GM18520 (cell line): ENCODE measurements at regions not wholly inside any gene's neighbourhood (a gene's known extent, or its start where the extent isn't known, plus 50 kb on each side); places are given as distances from the start of the nearest gene placed in this dataset.
"Not testable (repeated sequence)": the region's sequence is repeated elsewhere in the genome, so short reads cannot be mapped to it uniquely, and the experiment has no call there.

ENCODE experiments used
- ATAC-seq: cut with Tn5 transposase; IDR thresholded peaks from one replicate; pipeline ENCODE4 v1.9.1; 2021; ENCODE audit not compliant: unreplicated experiment

GRCh38 chr4:1531683-1532548 lies 125.7 kb upstream of the NKX1-1 start:
- ATAC-seq = no peak

- no peak for ATAC-seq
Observed at GRCh38 chr4:1530356-1530755, 124.1 kb upstream of the NKX1-1 start.

- ATAC-seq = no peak
Observed at GRCh38 chr4:1524761-1525160, 118.5 kb upstream of the NKX1-1 start.

DNA sequence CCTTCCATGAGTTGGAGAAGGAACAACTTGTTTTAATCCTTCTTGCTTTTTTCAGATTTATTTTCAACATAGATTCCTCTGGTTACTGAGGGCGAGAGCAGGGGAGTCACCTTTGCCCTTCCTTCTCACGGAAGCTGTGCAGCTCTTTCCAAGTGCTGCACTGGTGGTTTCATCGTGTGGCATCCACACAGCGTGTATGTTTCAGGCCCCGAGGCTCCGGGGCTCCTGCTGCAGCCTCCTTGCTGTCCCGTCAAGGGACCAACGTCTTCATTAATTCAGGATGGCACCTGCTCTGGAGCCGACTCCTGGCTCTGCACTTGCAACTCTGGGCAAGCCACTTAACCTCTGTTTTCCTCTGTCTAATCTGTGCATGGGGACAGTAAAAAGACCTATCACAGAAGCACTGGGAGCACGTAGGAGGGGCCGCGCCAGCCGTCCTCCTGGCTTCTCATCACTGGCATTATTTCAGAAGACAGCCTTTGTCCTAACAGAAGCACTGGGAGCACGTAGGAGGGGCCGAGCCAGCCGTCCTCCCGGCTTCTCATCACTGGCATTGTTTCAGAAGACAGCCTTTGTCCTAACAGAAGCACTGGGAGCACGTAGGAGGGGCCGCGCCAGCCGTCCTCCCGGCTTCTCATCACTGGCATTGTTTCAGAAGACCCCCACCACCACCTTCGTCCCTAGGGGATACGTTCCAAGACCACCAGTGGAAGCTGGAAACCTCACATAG lies 117.8 kb upstream of the NKX1-1 start:
- ATAC-seq = no peak

GRCh38 chr4:1523506-1523905 lies 117.3 kb upstream of the NKX1-1 start:
- ATAC-seq = no peak

DNA sequence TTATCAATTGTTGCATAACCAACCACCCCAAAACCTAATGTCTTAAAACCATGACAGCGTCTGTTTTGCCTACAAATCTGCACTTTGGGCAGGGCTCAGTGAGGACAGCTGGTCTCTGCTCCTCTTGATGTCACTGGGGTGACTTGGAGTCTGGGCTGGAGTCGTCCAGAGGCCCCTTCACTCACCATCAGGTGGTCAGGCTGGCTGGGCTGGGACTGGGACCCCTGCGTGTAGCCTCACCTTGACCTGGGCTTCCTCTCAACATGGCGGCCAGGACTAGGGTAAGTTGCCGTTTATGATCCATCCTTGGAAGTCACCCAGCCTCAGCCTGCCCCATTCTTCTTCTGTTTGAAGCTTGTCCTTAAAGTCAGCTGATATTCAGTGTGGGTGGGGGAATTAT lies 116.8 kb upstream of the NKX1-1 start:
- ATAC-seq = no peak

GRCh38 chr4:1522606-1523005 lies 116.4 kb upstream of the NKX1-1 start:
- no peak for ATAC-seq

DNA sequence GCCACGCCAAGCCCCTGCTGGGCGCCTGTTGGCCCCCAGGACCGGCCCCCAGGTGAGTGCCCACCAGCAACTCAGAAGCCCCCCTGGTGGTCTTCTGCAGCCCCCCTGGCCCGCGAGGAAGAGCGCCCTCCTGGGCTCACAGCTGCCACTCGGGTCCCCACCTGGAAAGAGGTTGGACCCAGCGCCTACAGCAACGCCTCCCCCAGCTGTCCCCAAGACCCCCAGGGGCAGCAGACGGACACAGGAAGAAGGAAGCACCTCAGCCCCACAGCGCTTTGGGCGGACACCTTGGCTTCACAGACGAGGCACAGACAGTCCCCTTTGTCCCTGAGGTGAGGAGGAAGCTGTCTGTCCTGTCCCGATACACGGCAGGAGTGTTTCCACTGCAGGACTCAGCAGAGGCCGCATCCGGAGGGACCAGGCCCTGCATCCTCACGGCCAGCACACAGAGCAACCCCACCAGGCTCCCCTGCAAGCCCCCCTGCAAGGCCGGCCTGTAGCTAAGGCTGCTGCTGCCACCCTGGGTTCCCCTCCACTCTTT lies 115.6 kb upstream of the NKX1-1 start:
- no peak for ATAC-seq

DNA sequence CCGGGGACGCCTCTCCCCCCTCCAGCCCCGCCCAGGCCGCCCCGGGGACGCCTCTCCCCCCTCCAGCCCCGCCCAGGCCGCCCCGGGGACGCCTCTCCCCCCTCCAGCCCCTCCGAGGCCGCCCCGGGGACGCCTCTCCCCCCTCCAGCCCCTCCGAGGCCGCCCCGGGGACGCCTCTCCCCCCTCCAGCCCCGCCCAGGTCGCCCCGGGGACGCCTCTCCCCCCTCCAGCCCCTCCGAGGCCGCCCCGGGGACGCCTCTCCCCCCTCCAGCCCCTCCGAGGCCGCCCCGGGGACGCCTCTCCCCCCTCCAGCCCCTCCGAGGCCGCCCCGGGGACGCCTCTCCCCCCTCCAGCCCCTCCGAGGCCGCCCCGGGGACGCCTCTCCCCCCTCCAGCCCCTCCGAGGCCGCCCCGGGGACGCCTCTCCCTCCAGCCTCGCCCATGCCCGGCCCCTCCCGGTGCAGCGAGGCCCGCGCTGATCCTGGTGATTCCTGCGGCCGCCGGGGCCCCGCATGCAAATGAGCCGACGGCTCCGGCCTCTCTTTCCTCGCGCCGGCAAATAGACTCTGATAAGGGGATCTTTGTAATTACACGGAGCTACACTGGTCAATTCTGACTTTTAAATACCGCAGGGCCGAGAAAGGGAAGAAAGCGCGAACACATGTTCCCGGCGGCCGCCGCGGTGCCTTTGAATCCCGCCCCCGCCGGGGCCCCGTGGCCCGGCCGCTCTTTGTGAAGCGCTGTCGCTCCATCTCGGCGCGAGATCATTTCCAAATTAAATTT lies 114.7 kb upstream of the NKX1-1 start:
- ATAC-seq = not testable (repeated sequence)

DNA sequence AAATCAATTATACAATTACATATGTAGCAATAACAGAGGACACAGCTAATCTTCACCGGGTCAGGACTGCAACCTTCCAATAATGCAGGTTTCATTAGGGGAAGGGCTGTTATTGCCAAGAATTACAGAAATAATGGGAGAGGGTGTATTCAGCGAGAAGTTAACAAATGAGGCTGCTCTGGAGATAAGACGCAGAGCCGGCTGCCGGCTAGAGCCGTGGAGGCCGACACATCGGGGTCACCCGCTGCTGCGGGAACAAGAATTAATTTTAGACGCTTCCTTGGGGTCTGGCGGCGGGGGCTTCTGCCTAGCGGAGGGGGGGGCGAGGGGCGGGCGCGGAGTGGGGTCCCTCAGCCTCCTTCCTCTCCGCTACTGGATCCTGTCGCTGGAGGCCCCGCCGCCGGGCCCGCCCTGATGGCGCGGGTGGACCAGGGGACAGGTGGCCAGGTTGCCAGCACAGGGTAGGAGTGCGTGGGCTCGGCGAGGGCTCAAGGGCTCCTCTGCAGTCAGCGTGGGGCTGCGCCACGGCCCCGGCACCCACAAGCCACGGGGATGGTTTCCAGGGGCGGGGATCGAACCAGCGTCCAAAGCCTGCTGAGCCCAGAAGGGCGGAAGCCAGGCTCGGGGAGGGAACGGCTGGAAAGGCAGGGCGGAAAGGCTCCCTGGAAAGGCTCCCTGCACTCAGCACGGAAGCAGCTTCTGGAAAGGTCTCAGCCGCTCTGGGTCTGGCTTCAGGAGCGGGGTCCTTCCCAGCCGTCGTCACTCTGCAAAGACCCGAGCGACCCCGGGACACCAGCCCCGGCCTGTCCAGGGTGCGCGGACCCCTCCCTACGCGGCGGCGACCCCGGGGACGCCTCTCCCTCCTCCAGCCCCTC lies 113.8 kb upstream of the NKX1-1 start:
- no peak for ATAC-seq

- no peak for ATAC-seq
Observed at GRCh38 chr4:1518997-1519700, 112.9 kb upstream of the NKX1-1 start.

DNA sequence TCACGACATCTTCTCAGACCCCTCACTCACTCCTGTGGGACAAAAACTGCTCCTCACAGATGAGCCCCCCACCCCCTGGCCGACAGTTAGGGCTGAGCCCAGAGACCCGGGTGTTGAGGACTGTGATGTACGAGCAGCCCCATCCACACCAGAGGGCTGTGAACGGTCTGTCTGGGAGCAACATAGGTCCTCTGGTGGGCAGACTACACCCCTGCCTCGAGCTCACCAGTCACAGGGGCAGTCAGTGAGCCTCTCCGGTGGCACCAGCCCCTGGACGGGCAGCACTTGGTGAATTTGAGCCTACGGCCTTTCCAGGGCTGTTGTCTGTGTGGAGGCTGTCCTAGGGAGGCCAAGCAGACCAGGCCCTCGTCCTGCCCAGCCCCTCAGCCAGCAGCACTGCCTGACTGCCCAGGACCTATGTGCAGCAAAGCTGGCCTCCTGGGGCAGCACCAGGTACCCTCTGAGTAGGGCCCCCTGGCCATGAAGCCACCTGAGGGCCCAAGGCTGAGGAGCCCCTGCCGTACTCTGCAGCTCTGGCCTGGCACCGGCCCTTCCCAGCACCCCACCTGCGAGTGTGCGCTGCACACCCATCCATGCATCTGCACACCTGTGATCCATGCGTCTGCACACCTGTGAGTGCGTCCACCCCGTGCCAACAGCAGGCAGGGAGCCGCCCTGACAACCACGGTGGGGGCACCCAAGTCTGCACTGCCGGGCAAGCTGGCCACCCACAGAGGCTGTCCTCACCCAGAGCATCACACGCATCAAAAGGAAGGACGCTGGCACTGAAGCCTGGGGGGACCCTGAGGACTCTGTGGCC lies 111.6 kb upstream of the NKX1-1 start:
- ATAC-seq = no peak

- no peak for ATAC-seq
Observed at GRCh38 chr4:1516881-1517480, 110.7 kb upstream of the NKX1-1 start.

DNA sequence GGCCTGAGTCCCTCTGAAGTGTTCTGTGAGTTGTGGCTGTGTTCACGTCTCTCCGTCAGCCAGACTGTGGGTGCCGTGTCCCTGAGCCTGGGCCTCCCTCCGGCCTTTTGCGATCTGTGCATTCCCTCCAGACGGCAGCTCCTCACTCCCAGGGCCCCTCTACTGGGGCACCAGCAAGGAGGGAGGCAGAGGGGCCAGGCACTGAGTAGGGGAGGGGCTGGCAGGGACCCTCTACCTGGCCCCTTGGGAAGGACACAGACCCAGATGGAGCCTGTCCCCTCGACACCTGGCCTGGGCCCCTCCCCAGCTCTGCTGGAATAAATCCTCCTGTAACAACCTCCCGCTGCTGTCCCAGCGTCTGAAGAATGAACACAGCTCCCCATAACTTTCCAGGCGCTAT lies 110.0 kb upstream of the NKX1-1 start:
- ATAC-seq = no peak

DNA sequence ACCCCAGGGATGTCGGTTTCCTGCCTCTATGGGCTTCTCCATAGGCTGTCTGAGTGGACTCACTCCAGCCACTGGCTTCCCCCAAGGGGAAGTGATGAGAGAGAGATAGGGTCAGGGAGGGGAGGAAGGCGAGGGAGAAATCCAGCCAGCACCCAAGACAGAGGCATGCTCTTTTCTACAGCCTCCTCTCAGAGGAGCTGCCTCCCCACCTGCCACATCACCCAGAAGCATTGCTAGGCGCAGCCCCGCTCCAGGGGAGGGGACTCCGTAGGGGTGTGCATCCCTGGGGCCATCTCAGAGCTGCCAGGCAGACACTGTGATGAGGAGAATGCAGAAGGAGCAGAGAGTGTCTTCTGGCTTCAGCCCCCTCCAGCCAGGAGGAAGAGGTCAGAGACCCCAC lies 109.5 kb upstream of the NKX1-1 start:
- ATAC-seq = no peak

GRCh38 chr4:1515156-1515555 lies 108.9 kb upstream of the NKX1-1 start:
- no peak for ATAC-seq

GRCh38 chr4:1514612-1515011 lies 108.4 kb upstream of the NKX1-1 start:
- ATAC-seq = no peak

GRCh38 chr4:1513936-1514483 lies 107.8 kb upstream of the NKX1-1 start:
- ATAC-seq = no peak
